ENCODE measurements at regions not wholly inside any gene's neighbourhood (a gene's known extent, or its start where the extent isn't known, plus 50 kb on each side); places are given as distances from the start of the nearest gene placed in this dataset.

DNA sequence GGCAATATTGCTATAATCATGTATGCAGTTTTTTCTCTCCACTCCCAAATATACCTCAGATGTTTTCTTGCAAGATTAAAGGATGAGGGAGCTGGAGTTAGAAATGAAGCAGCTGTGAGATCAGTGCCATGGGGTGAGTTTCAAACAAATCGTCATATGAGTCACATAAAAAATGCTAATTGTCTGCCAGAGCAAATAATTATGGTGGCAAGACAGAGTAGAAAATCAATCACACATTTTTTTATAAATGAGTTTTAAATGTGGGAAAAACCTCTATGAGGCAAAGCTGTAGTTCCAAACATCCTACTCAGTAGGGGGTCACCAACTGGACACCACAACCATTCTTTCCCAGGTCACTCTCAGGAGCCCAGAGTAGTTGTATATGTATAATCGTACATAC, 55.3 kb downstream of the CH25H start:
- no peaks in the 10 kb centered on the region for H3K9me3 ChIP-seq (replicated peaks; ENCODE audit: control insufficient read depth, insufficient read depth, low read length)
- no peaks in the 10 kb centered on the region for H3K4me1 ChIP-seq (ENCODE audit: control insufficient read depth, extremely low read depth, insufficient read depth, low read length)
- TF ChIP-seq JUN (IDR thresholded peaks at IDR 0.05; ENCODE audit: borderline replicate concordance, insufficient read depth, insufficient read length, low read depth) (no peak), POLR2AphosphoS5 (IDR thresholded peaks at IDR 0.05; ENCODE audit: insufficient read depth, low read depth, low read length) (no peak), POLR2A (IDR thresholded peaks at IDR 0.05; ENCODE audit: low read depth, low read length) (no peak), EZH2 (IDR thresholded peaks at IDR 0.05; ENCODE audit: borderline replicate concordance, low read depth, low read length, severe bottlenecking) (no peak), FOS (IDR thresholded peaks at IDR 0.05; ENCODE audit: borderline replicate concordance, insufficient read depth, low read length) (no peak), MYC (IDR thresholded peaks at IDR 0.05; ENCODE audit: low read depth, low read length) (no peak), GATA2 (IDR thresholded peaks at IDR 0.05; ENCODE audit: insufficient read depth, insufficient read length, low read depth, low read length) (no peak)
- TF ChIP-seq, protein P1, sequence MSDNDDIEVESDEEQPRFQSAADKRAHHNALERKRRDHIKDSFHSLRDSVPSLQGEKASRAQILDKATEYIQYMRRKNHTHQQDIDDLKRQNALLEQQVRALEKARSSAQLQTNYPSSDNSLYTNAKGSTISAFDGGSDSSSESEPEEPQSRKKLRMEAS (IDR thresholded peaks at IDR 0.05; ENCODE audit: insufficient read depth, insufficient read length), result no peak
- TF ChIP-seq, protein P2, sequence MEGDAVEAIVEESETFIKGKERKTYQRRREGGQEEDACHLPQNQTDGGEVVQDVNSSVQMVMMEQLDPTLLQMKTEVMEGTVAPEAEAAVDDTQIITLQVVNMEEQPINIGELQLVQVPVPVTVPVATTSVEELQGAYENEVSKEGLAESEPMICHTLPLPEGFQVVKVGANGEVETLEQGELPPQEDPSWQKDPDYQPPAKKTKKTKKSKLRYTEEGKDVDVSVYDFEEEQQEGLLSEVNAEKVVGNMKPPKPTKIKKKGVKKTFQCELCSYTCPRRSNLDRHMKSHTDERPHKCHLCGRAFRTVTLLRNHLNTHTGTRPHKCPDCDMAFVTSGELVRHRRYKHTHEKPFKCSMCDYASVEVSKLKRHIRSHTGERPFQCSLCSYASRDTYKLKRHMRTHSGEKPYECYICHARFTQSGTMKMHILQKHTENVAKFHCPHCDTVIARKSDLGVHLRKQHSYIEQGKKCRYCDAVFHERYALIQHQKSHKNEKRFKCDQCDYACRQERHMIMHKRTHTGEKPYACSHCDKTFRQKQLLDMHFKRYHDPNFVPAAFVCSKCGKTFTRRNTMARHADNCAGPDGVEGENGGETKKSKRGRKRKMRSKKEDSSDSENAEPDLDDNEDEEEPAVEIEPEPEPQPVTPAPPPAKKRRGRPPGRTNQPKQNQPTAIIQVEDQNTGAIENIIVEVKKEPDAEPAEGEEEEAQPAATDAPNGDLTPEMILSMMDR (IDR thresholded peaks at IDR 0.05; ENCODE audit: extremely low read depth in 1 of 2, insufficient read depth in 1 of 2, low read depth in 1 of 2, low read length in 2 of 2), result no peak
- no peaks in the 10 kb centered on the region for H3K9me1 ChIP-seq (replicated peaks; ENCODE audit: control insufficient read depth, extremely low read depth, insufficient read depth, low read length)
- no peak overlapping the region for H3K4me3 ChIP-seq (replicated peaks in 1 of 3; ENCODE audit: insufficient read depth in 1 of 3, low read depth in 1 of 3, low read length in 3 of 3)
- no peak overlapping the region for H3K27ac ChIP-seq (ENCODE audit: insufficient read depth, low read depth, low read length)
- H2AFZ ChIP-seq (ENCODE audit: low read depth, low read length), result no peak overlapping the region
- no TSS peak for BruUV-seq (replicated peaks)
- intact Hi-C loops (cut with micrococcal nuclease) (no loop called here), dilution Hi-C loops (cut with MboI; ENCODE audit: extremely low pct_ligation_motif_present, low sequenced_read_pairs) (no loop called here)
- H3K27me3 ChIP-seq (ENCODE audit: control insufficient read depth in 2 of 2, insufficient read depth in 2 of 2, low read length in 2 of 2), result no peaks in the 10 kb centered on the region
- POLR2A ChIA-PET, result no interaction called here
- FAIRE-seq, result no peak
- no peak overlapping the region for H3K9ac ChIP-seq (replicated peaks; ENCODE audit: extremely low read depth, insufficient read depth, low read length)
- CTCF ChIA-PET, result interaction anchor here (0.6 kb wide), 1 partner anchor 219 kb away, joined by 3 read pairs; no protein-coding TSS in a partner anchor
- no peaks in the 10 kb centered on the region for H3K79me2 ChIP-seq (ENCODE audit: control insufficient read depth, insufficient read depth, low read length)
- no peaks in the 10 kb centered on the region for H4K20me1 ChIP-seq (replicated peaks; ENCODE audit: control insufficient read depth, extremely low read depth, insufficient read depth, low read length)
- H3K4me2 ChIP-seq (ENCODE audit: insufficient read depth, low read length), result no peak overlapping the region
- no peak for DNase-seq (ENCODE audit: low read depth, low spot score)
- H3K36me3 ChIP-seq (ENCODE audit: control insufficient read depth in 2 of 2, extremely low read depth in 1 of 2, insufficient read depth in 2 of 2, low read length in 2 of 2), result no peaks in the 10 kb centered on the region
